Endothelial cell of umbilical vein (primary cell): ENCODE measurements at regions not wholly inside any gene's neighbourhood (a gene's known extent, or its start where the extent isn't known, plus 50 kb on each side); places are given as distances from the start of the nearest gene placed in this dataset.
"Not testable (repeated sequence)": the region's sequence is repeated elsewhere in the genome, so short reads cannot be mapped to it uniquely, and the experiment has no call there.

Experiments used
- BruUV-seq: library from RNA; stranded (reverse); fragments of 400-500 nt; replicated peaks from 2 replicates; lab custom pipeline; 2021; lab: Mats Ljungman, UMichigan
- CTCF ChIA-PET: fragments of 300-600, 350-600 bp; sonication (Branson Sonifier 250); formaldehyde crosslinking; loops from one replicate; lab custom pipeline; 2021; ENCODE audit warnings: antibody characterized with exemption, inconsistent platforms; lab: Charles Lee
- POLR2A ChIA-PET: fragments of 300-600, 350-600 bp; sonication (Branson Sonifier 250); formaldehyde crosslinking; loops from one replicate; lab custom pipeline; 2021; ENCODE audit warnings: antibody characterized with exemption, inconsistent platforms; lab: Charles Lee
- DNase-seq: peaks from one replicate; pipeline ENCODE4 v3.0.0-alpha.2; 2011; ENCODE audit warnings: low read depth, low spot score
- FAIRE-seq: peaks from 2 replicates; lab custom pipeline; 2011; peaks lifted over from hg19 to GRCh38; lab: Jason Lieb, UNC
- H2AFZ ChIP-seq: 2 replicates; pipeline ENCODE4 v1.6.0; 2012; ENCODE audit warnings: low read depth, low read length, control low read depth, inconsistent platforms
- H3K27ac ChIP-seq: 2 replicates; pipeline ENCODE4 v1.5.1; 2011; ENCODE audit warnings: low read depth, mild to moderate bottlenecking, control low read depth, low read length, moderate library complexity; ENCODE audit not compliant: insufficient read depth
- H3K27me3 ChIP-seq, 2 experiments: 2 replicates each; pipeline versions ENCODE4 v1.6.0 to v1.6.1; 2011; ENCODE audit warnings: low read length in 2 of 2, mixed read lengths in 1 of 2; ENCODE audit not compliant: control insufficient read depth in 2 of 2, insufficient read depth in 2 of 2
- H3K36me3 ChIP-seq, 2 experiments: 2 replicates in 1 of 2; 3 replicates in 1 of 2; pipeline ENCODE4 v1.5.1; 2011; ENCODE audit warnings: low read length in 2 of 2, mild to moderate bottlenecking in 1 of 2, moderate library complexity in 1 of 2; ENCODE audit not compliant: control insufficient read depth in 2 of 2, insufficient read depth in 2 of 2; ENCODE audit errors: extremely low read depth in 1 of 2
- H3K4me1 ChIP-seq: 3 replicates; pipeline ENCODE4 v1.5.1; 2011; ENCODE audit warnings: mild to moderate bottlenecking, low read length; ENCODE audit not compliant: control insufficient read depth, insufficient read depth; ENCODE audit errors: extremely low read depth
- H3K4me2 ChIP-seq: 2 replicates; pipeline ENCODE4 v1.6.1; 2011; ENCODE audit warnings: low read length, control low read depth, mixed read lengths; ENCODE audit not compliant: insufficient read depth
- H3K4me3 ChIP-seq, 3 experiments: fragments of 200-600 bp in 1 of 3; sonication (generic), shearing (Covaris generic) in 1 of 3; replicated peaks in 1 of 3; 2 replicates each; pipeline ENCODE4 v1.5.1; 2011 to 2016; ENCODE audit warnings: control low read depth in 3 of 3, low read length in 3 of 3, mild to moderate bottlenecking in 2 of 3, inconsistent platforms in 1 of 3, low read depth in 1 of 3, moderate library complexity in 1 of 3; ENCODE audit not compliant: insufficient read depth in 1 of 3
- H3K79me2 ChIP-seq: 2 replicates; pipeline ENCODE4 v1.6.0; 2012; ENCODE audit warnings: low read length, inconsistent platforms; ENCODE audit not compliant: control insufficient read depth, insufficient read depth
- H3K9ac ChIP-seq: replicated peaks from 2 replicates; pipeline ENCODE3; 2011; ENCODE audit warnings: low read length, control low read depth; ENCODE audit not compliant: insufficient read depth; ENCODE audit errors: extremely low read depth
- H3K9me1 ChIP-seq: replicated peaks from 3 replicates; pipeline ENCODE4 v1.6.0; 2011; ENCODE audit warnings: mild to moderate bottlenecking, low read length; ENCODE audit not compliant: control insufficient read depth, insufficient read depth; ENCODE audit errors: extremely low read depth
- H3K9me3 ChIP-seq: replicated peaks from 2 replicates; pipeline ENCODE4 v1.5.1; 2012; ENCODE audit warnings: low read length, inconsistent platforms; ENCODE audit not compliant: control insufficient read depth, insufficient read depth
- H4K20me1 ChIP-seq: replicated peaks from 2 replicates; pipeline ENCODE3; 2011; ENCODE audit warnings: mild to moderate bottlenecking, low read length; ENCODE audit not compliant: control insufficient read depth, insufficient read depth; ENCODE audit errors: extremely low read depth
- EZH2 ChIP-seq: IDR thresholded peaks from 2 replicates; pipeline ENCODE4 v1.6.1; 2012; ENCODE audit warnings: borderline replicate concordance, low read depth, mild to moderate bottlenecking, moderate library complexity, low read length, inconsistent platforms; ENCODE audit not compliant: severe bottlenecking
- FOS ChIP-seq: IDR thresholded peaks from 2 replicates; pipeline ENCODE4 v1.6.1; 2011; ENCODE audit warnings: mild to moderate bottlenecking, low read length, moderate library complexity, borderline replicate concordance; ENCODE audit not compliant: insufficient read depth
- GATA2 ChIP-seq: IDR thresholded peaks from 2 replicates; pipeline ENCODE4 v1.7.0; 2011; ENCODE audit warnings: low read depth, mild to moderate bottlenecking, moderate library complexity, mixed read lengths, low read length; ENCODE audit not compliant: insufficient read length, insufficient read depth
- JUN ChIP-seq: IDR thresholded peaks from 2 replicates; pipeline ENCODE4 v1.6.1; 2011; ENCODE audit warnings: borderline replicate concordance, low read depth; ENCODE audit not compliant: insufficient read length, insufficient read depth
- MYC ChIP-seq: IDR thresholded peaks from one replicate; pipeline ENCODE4 v1.6.1; 2011; ENCODE audit warnings: mild to moderate bottlenecking, low read depth, low read length
- POLR2A ChIP-seq: IDR thresholded peaks from 2 replicates; pipeline ENCODE4 v1.6.1; 2012; ENCODE audit warnings: low read depth, mild to moderate bottlenecking, control low read depth, low read length
- POLR2AphosphoS5 ChIP-seq: IDR thresholded peaks from 2 replicates; pipeline ENCODE4 v1.6.1; 2012; ENCODE audit warnings: low read depth, mild to moderate bottlenecking, control low read depth, low read length, moderate library complexity; ENCODE audit not compliant: insufficient read depth
- dilution Hi-C: fragments of 300-500 bp; cut with MboI; formaldehyde crosslinking; loops from one replicate; pipeline ENCODE4 v1.15.0; 2019; ENCODE audit warnings: low sequenced_read_pairs; ENCODE audit not compliant: extremely low pct_ligation_motif_present
- intact Hi-C: fragments of 100-400 bp; cut with micrococcal nuclease; formaldehyde crosslinking; loops from one replicate; pipeline ENCODE4 v1.10.0; 2022
- TF ChIP-seq, protein P1 (sequence below): IDR thresholded peaks from 2 replicates; pipeline ENCODE4 v1.6.1; 2011; ENCODE audit not compliant: insufficient read depth, insufficient read length
- TF ChIP-seq, protein P2 (sequence below), 2 donors: IDR thresholded peaks; 1 replicate in 1 of 2; 2 replicates in 1 of 2; pipeline ENCODE4 v1.5.1; 2011; ENCODE audit warnings: low read length in 2 of 2, mild to moderate bottlenecking in 2 of 2, moderate library complexity in 2 of 2, control low read depth in 1 of 2, inconsistent platforms in 1 of 2, low read depth in 1 of 2; ENCODE audit not compliant: insufficient read depth in 1 of 2; ENCODE audit errors: extremely low read depth in 1 of 2

DNA sequence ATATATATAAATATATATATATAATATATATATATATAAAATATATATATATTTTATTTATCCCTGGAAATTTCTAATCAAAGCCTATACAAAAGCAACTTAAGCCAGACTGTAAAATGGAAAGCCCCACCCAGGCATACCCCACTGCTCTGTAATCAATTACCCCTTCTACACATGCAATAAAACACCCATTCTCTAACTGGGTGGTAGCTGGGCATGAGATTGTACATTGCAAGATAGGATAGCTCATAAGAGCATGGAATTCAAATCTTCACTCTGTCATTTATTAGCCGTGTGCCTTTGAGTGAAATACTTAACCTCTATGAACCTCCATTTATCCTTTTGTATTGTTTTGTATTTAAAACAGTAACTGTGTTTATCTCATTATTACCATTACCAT lies 405.3 kb upstream of the SLC30A5 start:
- BruUV-seq: no TSS peak
- CTCF ChIA-PET: interaction anchor here (1.1 kb wide), 1 partner anchor 13 kb away, joined by 3 read pairs; no protein-coding TSS in a partner anchor
- Histone ChIP-seq H4K20me1 (no peaks in the 10 kb centered on the region), H3K4me2 (no peak overlapping the region), H3K9me3 (no peaks in the 10 kb centered on the region), H2AFZ (no peak overlapping the region), H3K27ac (no peak overlapping the region), H3K36me3 (no peaks in the 10 kb centered on the region), H3K4me1 (no peaks in the 10 kb centered on the region), H3K9ac (no peak overlapping the region), H3K79me2 (no peaks in the 10 kb centered on the region), H3K9me1 (no peaks in the 10 kb centered on the region), H3K4me3 (no peak overlapping the region), H3K27me3 (no peaks in the 10 kb centered on the region)
- POLR2A ChIA-PET: no interaction called here
- FAIRE-seq: no peak
- intact Hi-C loops: no loop called here
- TF ChIP-seq, protein P1, sequence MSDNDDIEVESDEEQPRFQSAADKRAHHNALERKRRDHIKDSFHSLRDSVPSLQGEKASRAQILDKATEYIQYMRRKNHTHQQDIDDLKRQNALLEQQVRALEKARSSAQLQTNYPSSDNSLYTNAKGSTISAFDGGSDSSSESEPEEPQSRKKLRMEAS: no peak
- TF ChIP-seq POLR2A (no peak), FOS (no peak)
- no peak for DNase-seq
- dilution Hi-C loops: no loop called here

DNA sequence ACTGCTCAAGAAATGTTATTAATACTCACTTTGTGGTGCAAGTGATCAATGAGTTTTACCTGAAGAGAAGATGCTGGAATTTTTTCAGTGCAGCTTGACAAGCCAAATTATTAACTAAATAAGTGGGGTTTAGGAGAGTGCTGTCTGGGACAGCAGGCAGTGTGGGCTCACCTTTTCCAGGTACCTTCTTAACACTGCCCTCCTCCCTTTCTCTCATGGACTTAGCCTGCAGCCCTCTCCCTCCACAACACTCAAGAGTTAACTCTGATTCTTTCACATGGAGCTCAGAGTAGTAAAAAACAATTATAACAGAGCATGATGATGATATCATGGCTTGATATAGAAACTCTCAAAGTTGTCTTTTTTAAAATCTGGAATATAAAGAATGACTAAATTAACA lies 404.8 kb upstream of the SLC30A5 start:
- H3K9me1 ChIP-seq: no peaks in the 10 kb centered on the region
- H4K20me1 ChIP-seq: no peaks in the 10 kb centered on the region
- no peaks in the 10 kb centered on the region for H3K27me3 ChIP-seq
- POLR2A ChIA-PET: no interaction called here
- H3K4me2 ChIP-seq: no peak overlapping the region
- no peak overlapping the region for H2AFZ ChIP-seq
- H3K36me3 ChIP-seq: no peaks in the 10 kb centered on the region
- FAIRE-seq: no peak
- H3K79me2 ChIP-seq: no peaks in the 10 kb centered on the region
- H3K4me1 ChIP-seq: no peaks in the 10 kb centered on the region
- dilution Hi-C loops (no loop called here), intact Hi-C loops (no loop called here)
- no peak for DNase-seq
- CTCF ChIA-PET: interaction anchor here (1.1 kb wide), 1 partner anchor 12 kb away, joined by 3 read pairs; no protein-coding TSS in a partner anchor
- no peak overlapping the region for H3K27ac ChIP-seq
- TF ChIP-seq GATA2 (no peak), FOS (no peak), JUN (no peak), MYC (no peak), POLR2A (no peak), EZH2 (no peak), POLR2AphosphoS5 (no peak)
- TF ChIP-seq, protein P2, sequence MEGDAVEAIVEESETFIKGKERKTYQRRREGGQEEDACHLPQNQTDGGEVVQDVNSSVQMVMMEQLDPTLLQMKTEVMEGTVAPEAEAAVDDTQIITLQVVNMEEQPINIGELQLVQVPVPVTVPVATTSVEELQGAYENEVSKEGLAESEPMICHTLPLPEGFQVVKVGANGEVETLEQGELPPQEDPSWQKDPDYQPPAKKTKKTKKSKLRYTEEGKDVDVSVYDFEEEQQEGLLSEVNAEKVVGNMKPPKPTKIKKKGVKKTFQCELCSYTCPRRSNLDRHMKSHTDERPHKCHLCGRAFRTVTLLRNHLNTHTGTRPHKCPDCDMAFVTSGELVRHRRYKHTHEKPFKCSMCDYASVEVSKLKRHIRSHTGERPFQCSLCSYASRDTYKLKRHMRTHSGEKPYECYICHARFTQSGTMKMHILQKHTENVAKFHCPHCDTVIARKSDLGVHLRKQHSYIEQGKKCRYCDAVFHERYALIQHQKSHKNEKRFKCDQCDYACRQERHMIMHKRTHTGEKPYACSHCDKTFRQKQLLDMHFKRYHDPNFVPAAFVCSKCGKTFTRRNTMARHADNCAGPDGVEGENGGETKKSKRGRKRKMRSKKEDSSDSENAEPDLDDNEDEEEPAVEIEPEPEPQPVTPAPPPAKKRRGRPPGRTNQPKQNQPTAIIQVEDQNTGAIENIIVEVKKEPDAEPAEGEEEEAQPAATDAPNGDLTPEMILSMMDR (IDR thresholded peaks at IDR 0.05; ENCODE audit: extremely low read depth in 1 of 2, insufficient read depth in 1 of 2, low read depth in 1 of 2, low read length in 2 of 2): no peak
- TF ChIP-seq, protein P1: no peak
- H3K9ac ChIP-seq: no peak overlapping the region
- no TSS peak for BruUV-seq
- no peaks in the 10 kb centered on the region for H3K9me3 ChIP-seq
- no peak overlapping the region for H3K4me3 ChIP-seq

DNA sequence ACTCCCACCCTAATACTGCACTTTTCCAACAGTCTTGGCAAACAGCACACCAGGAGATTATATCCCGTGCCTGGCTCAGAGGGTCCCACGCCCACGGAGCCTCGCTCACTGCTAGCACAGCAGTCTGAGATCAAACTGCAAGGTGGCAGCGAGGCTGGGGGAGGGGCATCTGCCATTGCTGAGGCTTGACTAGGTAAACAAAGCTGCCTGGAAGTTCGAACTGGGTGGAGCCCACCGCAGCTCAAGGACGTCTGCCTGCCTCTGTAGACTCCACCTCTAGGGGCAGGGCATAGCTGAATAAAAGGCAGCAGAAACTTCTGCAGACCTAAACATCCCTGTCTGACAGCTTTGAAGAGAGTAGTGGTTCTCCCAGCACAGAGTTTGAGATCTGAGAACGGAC lies 401.9 kb upstream of the SLC30A5 start:
- DNase-seq, POLR2A ChIA-PET, H3K27me3 ChIP-seq, H3K4me1 ChIP-seq, H3K27ac ChIP-seq, intact Hi-C loops, H3K9me3 ChIP-seq, H3K9me1 ChIP-seq, H3K4me2 ChIP-seq, CTCF ChIA-PET, H4K20me1 ChIP-seq, BruUV-seq, dilution Hi-C loops, FAIRE-seq, H3K4me3 ChIP-seq, H3K9ac ChIP-seq, H3K36me3 ChIP-seq, H2AFZ ChIP-seq, H3K79me2 ChIP-seq: not testable (repeated sequence)
